HG03575 (cell line): ENCODE measurements at regions not wholly inside any gene's neighbourhood (a gene's known extent, or its start where the extent isn't known, plus 50 kb on each side); places are given as distances from the start of the nearest gene placed in this dataset.

Experiments used
- ATAC-seq: cut with Tn5 transposase; IDR thresholded peaks from one replicate; pipeline ENCODE4 v1.9.1; 2021; ENCODE audit not compliant: unreplicated experiment, insufficient number of reproducible peaks, low FRiP score; ENCODE audit errors: extremely low read depth

DNA sequence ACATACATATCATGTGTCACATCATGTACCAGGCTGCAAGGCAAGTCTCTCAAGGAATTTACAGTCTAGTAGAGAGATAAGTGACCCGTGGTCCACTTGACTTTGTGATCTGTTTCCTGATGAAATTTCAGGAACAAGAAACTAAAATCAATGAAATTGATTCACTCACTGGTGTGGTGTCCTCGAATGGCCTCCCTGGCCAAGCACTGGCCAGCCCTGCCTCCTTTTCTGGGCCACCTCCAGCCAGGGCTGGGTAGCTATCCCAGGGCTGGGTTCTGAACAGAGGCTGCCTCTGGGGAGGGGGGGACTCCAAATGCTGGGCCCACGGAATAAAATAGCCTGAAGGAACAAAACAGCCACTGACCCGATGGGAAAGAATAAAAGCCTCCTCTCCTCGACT is 182.2 kb downstream of the HERPUD2 start:
- ATAC-seq = no peak

- ATAC-seq = no peak
Measured at GRCh38 chr7:35508623-35509400, 186.1 kb downstream of the HERPUD2 start.

GRCh38 chr7:35505066-35505465 is 189.9 kb downstream of the HERPUD2 start:
- ATAC-seq = no peak

GRCh38 chr7:35504365-35504764 is 190.6 kb downstream of the HERPUD2 start:
- no peak for ATAC-seq

- no peak for ATAC-seq
Measured at GRCh38 chr7:35501681-35502080, 193.3 kb downstream of the HERPUD2 start.

GRCh38 chr7:35499226-35499625 is 195.7 kb downstream of the HERPUD2 start:
- no peak for ATAC-seq

GRCh38 chr7:35498416-35498815 is 196.5 kb downstream of the HERPUD2 start:
- ATAC-seq = no peak

DNA sequence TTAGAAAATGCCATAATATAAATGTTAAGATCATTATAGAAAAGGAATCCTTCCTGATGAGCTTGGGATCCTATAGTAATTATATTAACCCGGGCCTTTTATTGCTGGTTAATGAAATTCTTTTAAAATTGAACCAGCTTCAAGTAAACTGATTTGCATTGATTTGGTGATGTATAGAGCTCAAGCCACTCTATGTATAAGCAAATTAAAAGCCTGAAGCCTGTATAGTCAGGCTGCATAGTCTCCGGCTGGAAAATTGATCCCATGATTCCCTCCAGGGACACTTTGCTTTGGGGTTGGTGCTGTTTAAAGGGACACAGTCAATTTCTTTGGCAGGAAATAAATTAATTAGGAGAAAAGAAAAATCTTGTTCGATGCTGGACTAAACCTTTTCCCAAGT is 199.1 kb downstream of the HERPUD2 start:
- ATAC-seq = no peak

DNA sequence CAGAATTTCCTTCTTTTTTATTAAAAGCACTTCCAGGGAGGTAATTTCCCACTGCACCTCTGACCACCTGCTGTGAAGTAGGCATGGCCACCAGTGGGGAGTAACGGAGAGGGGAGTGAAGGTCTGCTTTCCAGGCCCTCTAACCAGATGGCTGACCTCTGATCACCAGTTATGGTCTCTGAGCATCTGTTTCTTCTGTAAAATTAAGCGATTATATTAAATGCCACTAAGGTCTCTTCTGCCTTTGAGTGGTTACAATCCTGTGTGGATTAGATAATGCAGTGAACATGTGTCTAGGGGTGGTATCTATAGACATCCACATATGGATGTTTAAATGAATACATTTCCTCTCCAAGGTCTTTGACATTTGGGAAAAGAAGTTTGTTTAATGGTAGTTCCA is 199.6 kb downstream of the HERPUD2 start:
- ATAC-seq = no peak

GRCh38 chr7:35494407-35494806 is 200.5 kb downstream of the HERPUD2 start:
- no peak for ATAC-seq

- ATAC-seq = no peak
Measured at GRCh38 chr7:35492451-35493175, 202.3 kb downstream of the HERPUD2 start.

DNA sequence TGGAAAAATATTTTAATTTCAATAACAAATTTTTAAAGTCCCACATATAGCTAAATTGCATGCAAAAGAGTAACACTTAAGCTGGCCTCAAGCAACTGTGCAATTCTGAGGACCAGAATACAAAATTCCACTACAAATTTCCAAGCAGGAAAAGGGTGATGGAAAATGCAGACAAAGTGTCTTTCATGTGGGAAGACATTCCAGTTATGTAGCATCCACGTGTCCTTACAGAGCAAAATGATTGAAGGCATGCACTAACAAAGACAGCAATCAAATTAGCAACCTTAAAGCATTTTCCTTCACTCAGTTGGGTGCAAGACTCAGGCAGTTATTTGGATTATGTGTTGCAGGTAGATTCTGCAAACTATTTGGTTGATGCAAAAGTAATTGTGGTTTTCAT is 203.7 kb downstream of the HERPUD2 start:
- ATAC-seq = no peak

GRCh38 chr7:35487841-35488240 is 207.1 kb downstream of the HERPUD2 start:
- no peak for ATAC-seq

- ATAC-seq = no peak
Measured at GRCh38 chr7:35487402-35487801, 207.5 kb downstream of the HERPUD2 start.

DNA sequence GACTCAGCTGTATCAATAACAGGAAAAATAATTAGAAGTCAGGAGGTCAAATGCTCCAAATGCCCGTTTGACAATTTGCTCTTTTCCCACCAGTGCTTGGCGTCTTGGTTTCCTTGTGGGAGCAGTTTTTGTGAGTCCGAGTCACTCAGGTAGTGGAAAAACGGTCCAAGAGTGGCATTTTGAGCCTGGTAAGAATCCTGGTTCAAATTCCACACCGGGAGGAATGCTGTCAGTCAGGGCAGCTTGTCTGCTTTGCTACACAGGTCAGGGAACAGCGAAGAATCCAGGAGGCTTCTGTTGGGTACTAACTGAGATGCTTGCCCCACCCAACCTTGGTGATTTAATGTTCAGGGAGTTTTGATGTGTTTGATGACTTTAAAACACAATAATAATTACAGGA is 209.5 kb downstream of the HERPUD2 start:
- no peak for ATAC-seq

DNA sequence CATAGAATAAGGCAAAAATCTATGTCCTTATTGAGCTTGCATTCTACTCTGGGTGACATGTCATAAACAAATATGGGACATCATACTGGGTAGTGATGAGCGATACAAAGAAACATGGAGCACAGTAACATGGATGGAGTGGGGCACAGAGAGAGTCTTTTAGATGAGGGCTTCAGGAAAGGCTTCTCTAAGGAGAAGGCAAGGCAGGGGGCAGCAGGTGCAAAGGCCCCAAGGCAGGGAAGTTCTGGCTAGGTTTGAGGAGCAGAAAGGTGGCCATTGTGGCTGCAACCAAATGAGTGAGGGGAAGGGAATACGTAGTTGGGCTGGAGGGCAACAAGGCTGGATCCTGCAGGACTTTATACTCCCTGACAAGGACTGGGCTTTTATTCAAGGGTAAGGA is 211.4 kb downstream of the HERPUD2 start:
- ATAC-seq = no peak

DNA sequence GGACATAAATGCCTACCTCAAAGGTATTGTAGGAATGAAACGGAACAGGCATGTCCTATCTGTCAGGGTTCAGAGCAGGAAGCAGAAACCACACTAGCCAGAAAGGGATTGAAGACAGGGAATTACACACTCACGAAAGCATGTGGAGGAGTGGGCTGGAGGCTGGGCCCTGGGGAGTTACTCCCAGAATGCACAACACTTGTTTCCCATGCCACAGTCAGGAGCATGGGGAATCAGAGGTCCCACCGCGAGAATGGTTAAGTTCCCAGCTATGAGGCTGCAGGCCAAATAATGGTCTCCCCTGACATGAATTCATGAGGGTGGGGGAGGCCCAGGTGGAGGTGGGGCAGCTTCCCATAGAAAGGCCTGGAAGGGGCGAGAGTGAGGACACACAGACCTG is 212.7 kb downstream of the HERPUD2 start:
- no peak for ATAC-seq

- ATAC-seq = no peak
Measured at GRCh38 chr7:35480806-35481205, 214.1 kb downstream of the HERPUD2 start.

DNA sequence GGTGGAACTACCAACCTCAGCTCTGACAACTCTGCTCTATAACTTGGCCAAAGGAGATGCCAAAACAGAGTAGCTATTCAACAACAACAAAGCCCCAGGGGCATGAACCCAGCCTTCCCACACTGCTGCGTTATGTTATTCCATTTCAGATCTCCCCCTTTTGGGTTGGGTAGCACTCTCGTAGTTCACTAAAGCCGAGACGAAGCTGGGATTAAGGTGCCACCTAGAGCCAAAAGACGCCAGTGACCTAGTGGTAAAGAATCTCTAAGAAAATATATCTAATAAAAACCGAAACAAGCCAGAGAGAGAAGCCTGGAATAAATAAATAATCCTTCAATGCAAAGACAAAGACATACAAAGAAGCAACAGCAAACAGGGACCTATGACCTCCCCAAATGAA is 217.3 kb downstream of the HERPUD2 start:
- no peak for ATAC-seq

GRCh38 chr7:35474100-35474499 is 220.2 kb upstream of the TBX20 start:
- ATAC-seq = no peak

DNA sequence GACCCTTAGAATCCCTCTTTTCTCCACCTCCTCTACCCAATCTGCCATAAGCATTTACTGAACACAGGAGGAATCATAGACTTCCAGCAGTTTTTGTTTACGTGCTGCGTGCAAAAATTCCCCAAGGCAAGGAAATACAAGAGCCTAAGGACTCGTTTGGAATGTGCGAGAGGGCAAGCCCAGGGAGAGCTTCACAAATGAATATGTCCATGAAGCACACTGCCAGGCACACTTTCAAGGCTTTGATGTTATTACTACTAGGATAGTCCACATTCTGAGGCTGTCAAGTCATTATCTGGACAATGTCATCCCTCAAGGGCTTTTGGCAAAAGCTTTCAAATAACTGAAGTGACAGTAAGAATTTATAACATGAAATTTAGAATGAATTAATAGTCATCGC is 214.7 kb upstream of the TBX20 start:
- no peak for ATAC-seq
